Stomach (tissue), 4 donors: ENCODE measurements at regions not wholly inside any gene's neighbourhood (a gene's known extent, or its start where the extent isn't known, plus 50 kb on each side); places are given as distances from the start of the nearest gene placed in this dataset.

ENCODE experiments used
- POLR2A ChIP-seq, 4 donors: fragments of 450-650 bp; IDR thresholded peaks; one replicate each; pipeline ENCODE4 v1.6.1; 2016; ENCODE audit warnings: antibody characterized with exemption in 4 of 4, control low read depth in 2 of 4, mild to moderate bottlenecking in 1 of 4, moderate library complexity in 1 of 4
- TF ChIP-seq, protein P1 (sequence below), 7 experiments: fragments of 450-650 bp in 4 of 7; fragments of 200-600 bp in 3 of 7; sonication (generic) in 3 of 7; IDR thresholded peaks; one replicate each; pipeline ENCODE4 v1.5.1; 2016 to 2019; ENCODE audit warnings: antibody characterized with exemption in 7 of 7, control low read depth in 2 of 7, mild to moderate bottlenecking in 1 of 7

DNA sequence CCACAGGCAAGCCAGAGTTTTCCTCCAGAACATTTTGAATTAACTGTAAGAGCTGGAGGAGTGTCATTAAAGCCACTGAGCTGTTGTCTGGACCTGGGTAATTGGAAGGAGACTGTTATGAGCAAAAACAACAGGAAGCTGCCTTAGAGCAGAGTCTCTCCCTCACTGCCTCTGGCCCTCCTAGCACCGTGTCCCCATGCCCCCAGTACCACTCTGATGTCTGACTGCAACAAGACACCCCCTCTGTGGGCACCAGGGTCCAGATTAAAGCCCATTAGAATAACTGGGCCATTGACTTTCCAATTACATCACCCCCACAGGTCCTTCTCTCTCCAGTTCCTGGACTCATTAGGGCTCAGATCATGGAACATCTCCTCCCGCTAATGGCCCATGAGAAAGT lies 216.3 kb downstream of the USP6NL start:
- TF ChIP-seq, protein P1, sequence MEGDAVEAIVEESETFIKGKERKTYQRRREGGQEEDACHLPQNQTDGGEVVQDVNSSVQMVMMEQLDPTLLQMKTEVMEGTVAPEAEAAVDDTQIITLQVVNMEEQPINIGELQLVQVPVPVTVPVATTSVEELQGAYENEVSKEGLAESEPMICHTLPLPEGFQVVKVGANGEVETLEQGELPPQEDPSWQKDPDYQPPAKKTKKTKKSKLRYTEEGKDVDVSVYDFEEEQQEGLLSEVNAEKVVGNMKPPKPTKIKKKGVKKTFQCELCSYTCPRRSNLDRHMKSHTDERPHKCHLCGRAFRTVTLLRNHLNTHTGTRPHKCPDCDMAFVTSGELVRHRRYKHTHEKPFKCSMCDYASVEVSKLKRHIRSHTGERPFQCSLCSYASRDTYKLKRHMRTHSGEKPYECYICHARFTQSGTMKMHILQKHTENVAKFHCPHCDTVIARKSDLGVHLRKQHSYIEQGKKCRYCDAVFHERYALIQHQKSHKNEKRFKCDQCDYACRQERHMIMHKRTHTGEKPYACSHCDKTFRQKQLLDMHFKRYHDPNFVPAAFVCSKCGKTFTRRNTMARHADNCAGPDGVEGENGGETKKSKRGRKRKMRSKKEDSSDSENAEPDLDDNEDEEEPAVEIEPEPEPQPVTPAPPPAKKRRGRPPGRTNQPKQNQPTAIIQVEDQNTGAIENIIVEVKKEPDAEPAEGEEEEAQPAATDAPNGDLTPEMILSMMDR (IDR thresholded peaks at IDR 0.05), result no peak
- no peak for TF ChIP-seq POLR2A (IDR thresholded peaks at IDR 0.05)
